BE2C (cell line): ENCODE measurements at regions not wholly inside any gene's neighbourhood (a gene's known extent, or its start where the extent isn't known, plus 50 kb on each side); places are given as distances from the start of the nearest gene placed in this dataset.
A peak's percentile ranks its signal among the peaks of the same experiment; 100 is the strongest.

Experiments used
- DNase-seq: peaks from one replicate; pipeline ENCODE4 v3.0.0-alpha.2; 2020
- H3K27me3 ChIP-seq: fragments of 250-450 bp; sonication (Bioruptor Pico); 2 replicates; pipeline ENCODE4 v1.5.1; 2020; ENCODE audit warnings: mild to moderate bottlenecking
- H3K36me3 ChIP-seq: fragments of 250-450 bp; sonication (Bioruptor Pico); 2 replicates; pipeline ENCODE4 v1.5.1; 2020; ENCODE audit warnings: mild to moderate bottlenecking
- H3K4me1 ChIP-seq: fragments of 250-450 bp; sonication (Bioruptor Pico); 2 replicates; pipeline ENCODE4 v1.5.1; 2020
- H3K4me3 ChIP-seq: 2 replicates; pipeline ENCODE4 v1.5.1; 2011; ENCODE audit warnings: low read depth, low read length
- H3K9me3 ChIP-seq: fragments of 250-450 bp; sonication (Bioruptor Pico); 2 replicates; pipeline ENCODE4 v1.5.1; 2020
- TF ChIP-seq, protein P1 (sequence below): IDR thresholded peaks from 2 replicates; pipeline ENCODE4 v1.5.1; 2012; ENCODE audit warnings: mild to moderate bottlenecking, low read depth, low read length

DNA sequence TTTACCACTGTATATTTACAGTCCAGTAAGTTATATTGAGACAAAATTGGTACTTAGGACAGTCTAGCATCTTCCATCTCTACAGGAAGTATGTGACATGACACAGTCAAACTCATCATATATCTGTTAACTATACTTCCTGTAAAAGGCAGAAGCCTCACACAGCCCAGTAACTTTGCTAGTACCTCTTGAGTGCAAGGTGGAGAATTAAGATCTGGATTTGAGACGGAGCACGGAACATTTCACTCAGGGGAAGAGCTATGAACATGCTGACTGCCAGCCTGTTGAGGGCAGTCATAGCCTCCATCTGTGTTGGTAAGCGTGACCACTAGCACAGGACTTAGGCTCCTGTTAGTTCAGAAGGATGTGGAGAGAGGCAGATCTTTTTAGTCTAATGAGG is 333.7 kb upstream of the OR4E1 start:
- no peaks in the 10 kb centered on the region for H3K9me3 ChIP-seq
- H3K4me1 ChIP-seq = no peaks in the 10 kb centered on the region
- no peak overlapping the region for H3K4me3 ChIP-seq
- TF ChIP-seq, protein P1, sequence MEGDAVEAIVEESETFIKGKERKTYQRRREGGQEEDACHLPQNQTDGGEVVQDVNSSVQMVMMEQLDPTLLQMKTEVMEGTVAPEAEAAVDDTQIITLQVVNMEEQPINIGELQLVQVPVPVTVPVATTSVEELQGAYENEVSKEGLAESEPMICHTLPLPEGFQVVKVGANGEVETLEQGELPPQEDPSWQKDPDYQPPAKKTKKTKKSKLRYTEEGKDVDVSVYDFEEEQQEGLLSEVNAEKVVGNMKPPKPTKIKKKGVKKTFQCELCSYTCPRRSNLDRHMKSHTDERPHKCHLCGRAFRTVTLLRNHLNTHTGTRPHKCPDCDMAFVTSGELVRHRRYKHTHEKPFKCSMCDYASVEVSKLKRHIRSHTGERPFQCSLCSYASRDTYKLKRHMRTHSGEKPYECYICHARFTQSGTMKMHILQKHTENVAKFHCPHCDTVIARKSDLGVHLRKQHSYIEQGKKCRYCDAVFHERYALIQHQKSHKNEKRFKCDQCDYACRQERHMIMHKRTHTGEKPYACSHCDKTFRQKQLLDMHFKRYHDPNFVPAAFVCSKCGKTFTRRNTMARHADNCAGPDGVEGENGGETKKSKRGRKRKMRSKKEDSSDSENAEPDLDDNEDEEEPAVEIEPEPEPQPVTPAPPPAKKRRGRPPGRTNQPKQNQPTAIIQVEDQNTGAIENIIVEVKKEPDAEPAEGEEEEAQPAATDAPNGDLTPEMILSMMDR = no peak
- H3K36me3 ChIP-seq = no peaks in the 10 kb centered on the region
- H3K27me3 ChIP-seq = no peaks in the 10 kb centered on the region
- DNase-seq = no peak

DNA sequence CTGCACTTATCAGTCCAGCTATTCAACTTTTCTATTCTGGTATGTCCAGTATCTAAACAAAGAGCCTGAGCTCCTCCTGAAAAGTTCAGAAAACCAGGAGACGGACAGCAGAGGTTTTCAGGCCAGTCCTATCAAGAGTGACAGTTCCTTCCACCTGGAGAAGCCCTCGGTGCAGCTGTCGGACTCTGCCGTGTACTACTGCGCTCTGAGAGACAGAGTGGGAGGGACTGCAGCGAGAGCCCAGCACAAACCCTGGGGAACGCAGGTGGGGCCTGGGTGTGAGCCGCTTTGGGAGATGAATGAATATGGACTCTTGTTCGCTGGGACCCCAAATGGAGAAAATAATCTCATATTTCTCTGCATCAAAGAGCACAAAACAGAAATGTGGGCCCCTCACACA is 329.8 kb upstream of the OR4E1 start:
- no peaks in the 10 kb centered on the region for H3K27me3 ChIP-seq
- TF ChIP-seq, protein P1 = no peak
- no peaks in the 10 kb centered on the region for H3K36me3 ChIP-seq
- no peak overlapping the region for H3K4me3 ChIP-seq
- H3K4me1 ChIP-seq = no peaks in the 10 kb centered on the region
- H3K9me3 ChIP-seq = no peaks in the 10 kb centered on the region
- no peak for DNase-seq

DNA sequence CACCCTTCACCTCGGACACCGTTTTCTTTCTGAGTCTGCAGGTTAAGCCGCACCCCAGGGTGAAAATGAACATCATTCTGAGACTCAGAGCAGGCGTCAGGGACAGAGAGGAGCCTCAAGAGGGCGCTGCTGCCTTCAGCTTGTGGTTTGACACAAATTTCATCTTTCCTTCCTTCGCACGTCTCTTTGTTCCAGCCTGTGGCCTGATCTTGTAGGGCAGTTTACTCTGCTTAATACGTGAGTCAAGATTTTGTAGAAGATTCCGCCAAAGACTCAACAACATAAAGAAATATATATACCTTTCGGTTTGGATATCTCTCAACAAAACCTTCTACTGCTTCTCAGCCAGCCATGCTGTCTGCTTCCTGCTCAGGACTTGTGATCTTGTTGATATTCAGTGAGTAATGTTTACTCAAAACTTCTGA is 329.3 kb upstream of the OR4E1 start:
- Histone ChIP-seq H3K36me3 (no peaks in the 10 kb centered on the region), H3K4me1 (no peaks in the 10 kb centered on the region), H3K4me3 (no peak overlapping the region), H3K27me3 (no peaks in the 10 kb centered on the region), H3K9me3 (no peaks in the 10 kb centered on the region)
- TF ChIP-seq, protein P1 = peak; percentile 35
- peak; percentile 18 for DNase-seq

DNA sequence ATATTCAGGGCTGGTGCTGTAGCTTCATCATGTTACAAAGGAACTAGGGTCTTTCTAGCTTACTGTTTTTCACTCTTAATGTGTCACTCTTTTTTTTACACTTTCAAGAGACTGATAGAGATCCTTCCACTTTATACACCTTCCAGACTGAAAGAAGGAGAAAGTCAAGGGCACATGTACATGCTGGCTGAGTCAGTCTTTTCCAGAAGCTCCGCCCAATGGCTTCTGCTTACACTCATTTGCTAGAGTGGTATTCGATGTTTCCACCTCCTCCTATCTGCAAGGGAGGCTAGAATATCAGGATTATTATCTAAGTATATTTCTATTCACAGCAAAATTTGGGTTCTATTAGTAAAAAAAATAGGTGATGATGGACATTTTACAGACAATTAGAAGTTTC is 325.8 kb upstream of the OR4E1 start:
- H3K36me3 ChIP-seq = no peaks in the 10 kb centered on the region
- no peak overlapping the region for H3K4me3 ChIP-seq
- no peaks in the 10 kb centered on the region for H3K4me1 ChIP-seq
- TF ChIP-seq, protein P1 = no peak
- H3K9me3 ChIP-seq = no peaks in the 10 kb centered on the region
- H3K27me3 ChIP-seq = no peaks in the 10 kb centered on the region
- no peak for DNase-seq

DNA sequence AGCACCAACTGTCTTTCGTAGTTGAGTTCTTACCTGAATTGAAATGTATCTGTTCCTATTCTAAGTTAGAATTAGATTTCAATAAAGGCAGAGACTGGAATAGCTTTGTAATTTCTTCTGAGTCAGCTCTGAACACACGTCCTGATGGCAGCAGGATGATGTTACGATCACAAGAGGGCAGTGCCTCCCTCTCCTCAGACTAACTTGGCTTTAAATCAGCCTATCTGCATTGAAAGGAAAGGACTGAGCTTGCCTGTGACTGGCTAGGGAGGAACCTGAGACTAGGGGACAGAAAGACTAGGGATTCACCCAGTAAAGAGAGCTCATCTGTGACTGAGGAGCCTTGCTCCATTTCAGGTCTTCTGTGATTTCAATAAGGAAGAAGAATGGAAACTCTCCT is 323.7 kb upstream of the OR4E1 start:
- Histone ChIP-seq H3K4me3 (no peak overlapping the region), H3K27me3 (no peaks in the 10 kb centered on the region), H3K36me3 (no peaks in the 10 kb centered on the region), H3K4me1 (no peaks in the 10 kb centered on the region), H3K9me3 (no peaks in the 10 kb centered on the region)
- DNase-seq = no peak
- TF ChIP-seq, protein P1 = peak; percentile 31; the same call in 1 of the 2 replicates

DNA sequence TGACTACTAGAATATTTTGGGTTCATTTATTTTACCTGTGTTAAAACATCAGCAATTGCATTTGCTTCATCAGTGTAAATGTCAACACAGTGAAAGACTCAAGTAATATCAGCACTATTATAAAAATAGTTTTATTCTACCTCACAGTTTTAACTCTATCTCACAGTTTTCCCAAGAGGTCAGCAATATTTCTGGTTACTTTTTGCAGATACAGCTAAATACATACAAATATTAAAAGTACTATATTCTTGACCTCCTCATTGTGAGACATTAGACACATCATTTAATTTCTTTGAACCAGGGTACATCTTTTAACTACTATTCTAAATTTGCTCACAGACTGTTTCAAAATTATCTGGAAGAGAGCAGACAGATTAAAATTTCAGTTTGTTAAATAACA is 321.7 kb upstream of the OR4E1 start:
- Histone ChIP-seq H3K36me3 (no peaks in the 10 kb centered on the region), H3K9me3 (no peaks in the 10 kb centered on the region), H3K27me3 (no peaks in the 10 kb centered on the region), H3K4me1 (no peaks in the 10 kb centered on the region), H3K4me3 (no peak overlapping the region)
- TF ChIP-seq, protein P1 = no peak
- no peak for DNase-seq
